IMR-90 (cell line): ENCODE measurements at regions not wholly inside any gene's neighbourhood (a gene's known extent, or its start where the extent isn't known, plus 50 kb on each side); places are given as distances from the start of the nearest gene placed in this dataset.

Experiments
- BHLHE40 ChIP-seq: fragments of 150-350 bp; IDR thresholded peaks from 2 replicates; pipeline ENCODE4 v1.6.1; 2016; ENCODE audit warnings: mild to moderate bottlenecking, low read depth, low read length
- CHD1 ChIP-seq: IDR thresholded peaks from 2 replicates; pipeline ENCODE4 v1.6.1; 2012; ENCODE audit warnings: low read depth, low read length, improper control_type of control experiment
- FOS ChIP-seq: fragments of 150-350 bp; IDR thresholded peaks from 2 replicates; pipeline ENCODE4 v1.6.1; 2016; ENCODE audit warnings: low read depth, low read length
- MAFK ChIP-seq: IDR thresholded peaks from 2 replicates; pipeline ENCODE4 v1.6.1; 2012; ENCODE audit warnings: low read depth, low read length, improper control_type of control experiment
- MAZ ChIP-seq: IDR thresholded peaks from 2 replicates; pipeline ENCODE4 v1.6.1; 2012; ENCODE audit warnings: low read depth, mild to moderate bottlenecking, low read length, improper control_type of control experiment, moderate library complexity, borderline replicate concordance
- MXI1 ChIP-seq: IDR thresholded peaks from 2 replicates; pipeline ENCODE4 v1.6.1; 2012; ENCODE audit warnings: low read depth, mild to moderate bottlenecking, low read length, moderate library complexity, borderline replicate concordance
- NFE2L2 ChIP-seq: fragments of 150-350 bp; IDR thresholded peaks from 2 replicates; pipeline ENCODE4 v1.6.1; 2016; ENCODE audit warnings: low read depth, mild to moderate bottlenecking, low read length
- POLR2A ChIP-seq: IDR thresholded peaks from 2 replicates; pipeline ENCODE4 v1.6.1; 2012; ENCODE audit warnings: mild to moderate bottlenecking, low read depth, low read length
- RAD21 ChIP-seq: IDR thresholded peaks from 2 replicates; pipeline ENCODE4 v1.6.1; 2012; ENCODE audit warnings: low read length, improper control_type of control experiment
- RCOR1 ChIP-seq: IDR thresholded peaks from 2 replicates; pipeline ENCODE4 v1.6.1; 2012; ENCODE audit warnings: mild to moderate bottlenecking, low read length, improper control_type of control experiment; ENCODE audit not compliant: insufficient replicate concordance
- SMC3 ChIP-seq: fragments of 150-350 bp; IDR thresholded peaks from 2 replicates; pipeline ENCODE4 v1.6.1; 2016; ENCODE audit warnings: low read depth, mild to moderate bottlenecking, antibody characterized with exemption, low read length, moderate library complexity
- TF ChIP-seq, protein P1 (sequence below): conservative IDR thresholded peaks from 2 replicates; pipeline ENCODE4 v1.5.1; 2012; ENCODE audit warnings: mild to moderate bottlenecking, low read depth, low read length, improper control_type of control experiment
- TF ChIP-seq, protein P2 (sequence below): fragments of 150-350 bp; IDR thresholded peaks from 2 replicates; pipeline ENCODE4 v1.6.1; 2016; ENCODE audit warnings: low read depth, mild to moderate bottlenecking, low read length, moderate library complexity, borderline replicate concordance
- TF ChIP-seq, protein P3 (sequence below): fragments of 150-350 bp; IDR thresholded peaks from 2 replicates; pipeline ENCODE4 v1.6.1; 2017; ENCODE audit warnings: mild to moderate bottlenecking, antibody characterized with exemption, low read length, low read depth

DNA sequence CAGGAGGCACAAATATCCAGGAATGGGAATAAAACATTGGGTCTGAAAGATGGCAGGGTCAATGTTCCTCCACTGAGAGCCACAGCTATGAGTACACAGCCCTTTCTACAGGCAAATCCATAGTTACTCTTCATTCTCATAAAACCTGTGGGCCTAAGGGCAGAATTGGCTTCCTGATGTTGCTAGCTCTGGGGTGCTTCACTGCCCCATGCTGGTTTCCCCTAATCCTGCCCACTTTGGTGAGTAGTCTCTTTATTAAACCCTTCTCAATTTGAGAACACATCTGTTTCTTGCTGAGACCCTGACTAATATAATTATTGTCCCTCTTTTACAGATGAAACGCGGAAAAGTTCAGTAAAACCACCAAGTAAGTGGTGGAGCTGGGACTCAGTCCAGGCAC lies 66.3 kb upstream of the RAI14 start:
- TF ChIP-seq POLR2A: no peak
- TF ChIP-seq, protein P1, sequence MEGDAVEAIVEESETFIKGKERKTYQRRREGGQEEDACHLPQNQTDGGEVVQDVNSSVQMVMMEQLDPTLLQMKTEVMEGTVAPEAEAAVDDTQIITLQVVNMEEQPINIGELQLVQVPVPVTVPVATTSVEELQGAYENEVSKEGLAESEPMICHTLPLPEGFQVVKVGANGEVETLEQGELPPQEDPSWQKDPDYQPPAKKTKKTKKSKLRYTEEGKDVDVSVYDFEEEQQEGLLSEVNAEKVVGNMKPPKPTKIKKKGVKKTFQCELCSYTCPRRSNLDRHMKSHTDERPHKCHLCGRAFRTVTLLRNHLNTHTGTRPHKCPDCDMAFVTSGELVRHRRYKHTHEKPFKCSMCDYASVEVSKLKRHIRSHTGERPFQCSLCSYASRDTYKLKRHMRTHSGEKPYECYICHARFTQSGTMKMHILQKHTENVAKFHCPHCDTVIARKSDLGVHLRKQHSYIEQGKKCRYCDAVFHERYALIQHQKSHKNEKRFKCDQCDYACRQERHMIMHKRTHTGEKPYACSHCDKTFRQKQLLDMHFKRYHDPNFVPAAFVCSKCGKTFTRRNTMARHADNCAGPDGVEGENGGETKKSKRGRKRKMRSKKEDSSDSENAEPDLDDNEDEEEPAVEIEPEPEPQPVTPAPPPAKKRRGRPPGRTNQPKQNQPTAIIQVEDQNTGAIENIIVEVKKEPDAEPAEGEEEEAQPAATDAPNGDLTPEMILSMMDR: no peak
- TF ChIP-seq RAD21: no peak
- TF ChIP-seq MAZ: no peak
- no peak for TF ChIP-seq BHLHE40
- TF ChIP-seq RCOR1: no peak
- TF ChIP-seq MXI1: no peak
- no peak for TF ChIP-seq MAFK
- TF ChIP-seq SMC3: no peak
- TF ChIP-seq, protein P2, sequence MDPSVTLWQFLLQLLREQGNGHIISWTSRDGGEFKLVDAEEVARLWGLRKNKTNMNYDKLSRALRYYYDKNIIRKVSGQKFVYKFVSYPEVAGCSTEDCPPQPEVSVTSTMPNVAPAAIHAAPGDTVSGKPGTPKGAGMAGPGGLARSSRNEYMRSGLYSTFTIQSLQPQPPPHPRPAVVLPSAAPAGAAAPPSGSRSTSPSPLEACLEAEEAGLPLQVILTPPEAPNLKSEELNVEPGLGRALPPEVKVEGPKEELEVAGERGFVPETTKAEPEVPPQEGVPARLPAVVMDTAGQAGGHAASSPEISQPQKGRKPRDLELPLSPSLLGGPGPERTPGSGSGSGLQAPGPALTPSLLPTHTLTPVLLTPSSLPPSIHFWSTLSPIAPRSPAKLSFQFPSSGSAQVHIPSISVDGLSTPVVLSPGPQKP: no peak
- no peak for TF ChIP-seq NFE2L2
- TF ChIP-seq FOS: no peak
- TF ChIP-seq, protein P3, sequence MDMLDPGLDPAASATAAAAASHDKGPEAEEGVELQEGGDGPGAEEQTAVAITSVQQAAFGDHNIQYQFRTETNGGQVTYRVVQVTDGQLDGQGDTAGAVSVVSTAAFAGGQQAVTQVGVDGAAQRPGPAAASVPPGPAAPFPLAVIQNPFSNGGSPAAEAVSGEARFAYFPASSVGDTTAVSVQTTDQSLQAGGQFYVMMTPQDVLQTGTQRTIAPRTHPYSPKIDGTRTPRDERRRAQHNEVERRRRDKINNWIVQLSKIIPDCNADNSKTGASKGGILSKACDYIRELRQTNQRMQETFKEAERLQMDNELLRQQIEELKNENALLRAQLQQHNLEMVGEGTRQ: no peak
- TF ChIP-seq CHD1: no peak
